Left colon (tissue), 2 donors: ENCODE measurements at regions not wholly inside any gene's neighbourhood (a gene's known extent, or its start where the extent isn't known, plus 50 kb on each side); places are given as distances from the start of the nearest gene placed in this dataset.
"Not testable (repeated sequence)": the region's sequence is repeated elsewhere in the genome, so short reads cannot be mapped to it uniquely, and the experiment has no call there.

Experiments used
- ATAC-seq: fragments of 200-7000 bp; cut with Tn5 transposase; one replicate; pipeline ENCODE4 v1.9.1; 2020; ENCODE audit warnings: mild to moderate bottlenecking, moderate library complexity
- DNase-seq, 2 donors: peaks; one replicate each; pipeline ENCODE4 v3.0.0-alpha.2; 2020
- intact Hi-C, 2 donors: fragments of 100-400 bp; cut with DNase I in 1 of 2; cut with micrococcal nuclease in 1 of 2; formaldehyde crosslinking; loops; one replicate each; pipeline versions ENCODE4 v1.11.2 to v1.14.0; 2022; cut with DNase I, micrococcal nuclease
- donor health status: DM: no; HTN: no; CAD: no.
- donor health status: DM: yes; HTN: yes; CAD: no.

- intact Hi-C loops, result not testable (repeated sequence)
- DNase-seq (peak in 1 of 2 donors; percentile 16), ATAC-seq (peak; percentile 88)
These were observed 178.3 kb downstream of the CDCA7 start for GRCh38 chr2:173532732-173533531.

GRCh38 chr2:173537694-173538093 lies 183.0 kb downstream of the CDCA7 start:
- no peak for DNase-seq
- ATAC-seq, result peak; percentile 74
- intact Hi-C loops, result no loop called here

DNA sequence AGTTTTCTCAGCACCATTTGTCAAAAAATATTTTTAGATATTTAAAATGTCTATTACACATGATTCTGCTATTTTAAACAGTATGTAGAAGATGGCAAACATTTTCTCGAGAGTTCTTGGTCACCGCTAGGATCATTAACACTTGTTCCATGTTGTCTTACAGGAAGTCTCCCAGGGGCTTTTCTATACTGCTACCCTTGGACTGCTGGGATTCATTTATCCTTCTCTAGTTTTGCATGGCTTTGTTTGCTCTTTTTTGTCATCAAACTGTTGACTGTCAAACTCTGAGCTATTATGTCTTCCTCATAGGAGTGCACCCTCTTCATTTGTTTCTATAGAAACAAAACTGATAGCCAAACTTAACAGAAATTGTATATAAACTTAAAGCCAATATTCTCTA lies 184.9 kb downstream of the CDCA7 start:
- DNase-seq (no peak), ATAC-seq (no peak)
- intact Hi-C loops, result no loop called here

DNA sequence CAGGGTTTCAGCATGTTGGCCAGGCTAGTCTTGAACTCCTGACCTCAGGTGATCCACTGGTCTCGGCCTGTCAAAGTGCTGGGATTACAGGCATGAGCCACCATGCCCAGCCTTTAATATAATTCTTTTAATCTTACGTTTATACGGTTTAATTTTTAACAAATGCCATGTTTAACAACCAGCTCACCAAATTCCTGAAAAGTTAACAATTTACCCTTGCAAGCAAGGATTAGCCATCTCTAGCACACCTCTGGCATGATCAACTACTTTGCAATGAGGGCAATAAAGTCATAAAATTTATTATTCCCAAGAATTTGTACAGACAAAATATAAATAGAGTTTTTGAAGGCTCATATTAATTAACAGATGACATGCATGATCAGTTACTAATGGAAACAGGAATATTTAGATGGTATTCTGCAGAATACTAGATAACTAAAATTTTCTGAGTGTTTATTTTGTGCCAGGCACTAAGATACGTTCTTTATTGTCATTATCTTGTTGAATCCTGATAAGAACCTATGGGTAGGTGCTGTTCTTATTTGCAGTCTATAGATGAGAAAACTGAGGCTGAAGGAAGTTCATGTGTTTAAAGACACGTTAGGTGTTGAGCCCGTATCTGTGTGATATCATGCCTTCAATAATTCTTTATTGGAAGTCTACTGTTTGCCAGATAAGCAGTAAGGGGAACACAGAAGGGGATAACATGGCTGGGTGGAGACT lies 190.1 kb downstream of the CDCA7 start:
- ATAC-seq, result peak; percentile 95
- intact Hi-C loops, result no loop called here
- DNase-seq, result peak in 1 of 2 donors; percentile 40

DNA sequence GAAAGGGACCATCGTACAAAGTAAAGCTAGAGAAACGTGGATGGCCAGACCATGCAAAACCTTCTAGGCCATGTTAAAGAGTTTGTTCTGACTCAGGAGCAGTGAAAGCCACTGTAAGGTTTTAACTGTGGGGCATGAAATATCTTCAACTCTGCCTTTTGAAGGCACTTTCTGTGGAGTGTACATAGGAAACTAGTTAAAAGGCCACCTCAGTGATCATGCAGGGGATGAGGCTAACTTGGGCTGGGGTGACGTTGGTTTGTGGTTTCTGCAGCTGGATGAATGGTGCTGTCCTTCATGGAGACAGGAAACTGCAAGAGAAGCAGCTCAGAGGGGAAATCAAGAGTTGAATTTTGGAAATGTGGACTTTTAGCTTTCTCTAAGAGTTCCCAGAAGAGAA lies 190.7 kb downstream of the CDCA7 start:
- intact Hi-C loops, result no loop called here
- no peak for DNase-seq
- peak; percentile 15 for ATAC-seq

- ATAC-seq (no peak), DNase-seq (no peak)
- intact Hi-C loops, result no loop called here
These were observed 192.8 kb downstream of the CDCA7 start for GRCh38 chr2:173547499-173547898.

DNA sequence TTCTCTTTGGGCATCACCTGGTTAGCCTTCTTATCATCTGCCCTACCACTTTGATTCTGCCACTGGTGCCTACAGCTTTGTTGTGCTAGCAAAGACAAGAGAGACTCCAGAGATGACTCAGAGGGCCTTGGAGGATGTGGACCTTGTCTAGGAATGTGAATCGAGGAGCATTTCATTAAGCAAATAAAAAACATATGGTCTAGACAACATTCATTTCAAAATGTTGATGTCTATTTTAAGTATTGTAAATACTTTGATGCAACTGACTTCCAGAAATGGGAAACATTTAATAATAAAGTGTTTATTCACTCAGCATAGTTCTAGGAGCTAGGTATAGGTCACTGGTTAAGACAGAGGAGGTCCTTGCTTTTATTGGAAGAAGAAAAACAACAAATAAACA lies 195.5 kb downstream of the CDCA7 start:
- intact Hi-C loops, result no loop called here
- ATAC-seq (no peak), DNase-seq (no peak)

GRCh38 chr2:173552531-173552930 lies 197.9 kb downstream of the CDCA7 start:
- no peak for DNase-seq
- intact Hi-C loops, result no loop called here
- ATAC-seq, result peak; percentile 62

- intact Hi-C loops, result no loop called here
- ATAC-seq (peak; percentile 97), DNase-seq (peak; percentile 42 to 54)
These were observed 198.9 kb downstream of the CDCA7 start for GRCh38 chr2:173553593-173553992.

DNA sequence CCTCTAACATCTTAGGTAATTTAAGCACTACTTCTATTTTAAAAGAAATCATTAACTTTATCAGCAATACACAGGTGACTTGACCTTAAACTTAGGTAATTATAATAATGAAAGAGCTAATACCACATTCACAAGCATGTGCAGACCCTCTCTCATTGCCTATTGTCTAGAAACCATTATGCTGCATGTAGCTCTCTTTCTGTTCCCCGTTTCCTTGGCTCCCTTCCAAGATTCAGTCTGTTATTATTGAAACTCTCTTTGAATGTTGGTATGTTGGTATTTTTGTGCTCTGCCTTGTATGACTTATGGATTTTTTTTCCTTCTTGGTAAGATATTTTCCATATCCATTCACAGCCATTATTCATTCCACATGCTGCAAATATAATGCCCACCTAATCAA lies 201.2 kb downstream of the CDCA7 start:
- intact Hi-C loops, result no loop called here
- ATAC-seq (no peak), DNase-seq (no peak)

- ATAC-seq, result no peak
- intact Hi-C loops, result no loop called here
These were observed 202.1 kb downstream of the CDCA7 start for GRCh38 chr2:173556816-173557215.

GRCh38 chr2:173557497-173557896 lies 202.8 kb downstream of the CDCA7 start:
- ATAC-seq, result no peak

More at GRCh38 chr2:173556816-173557215, 202.1 kb downstream of the CDCA7 start:
- no peak for DNase-seq

GRCh38 chr2:173567493-173567892 lies 212.8 kb downstream of the CDCA7 start:
- no peak for DNase-seq
- no peak for ATAC-seq
- intact Hi-C loops, result no loop called here

More at GRCh38 chr2:173557497-173557896, 202.8 kb downstream of the CDCA7 start:
- no peak for DNase-seq
- intact Hi-C loops, result no loop called here

GRCh38 chr2:173568054-173568453 lies 213.4 kb downstream of the CDCA7 start:
- intact Hi-C loops, result no loop called here
- peak in 1 of 2 donors; percentile 51 for DNase-seq
- no peak for ATAC-seq

DNA sequence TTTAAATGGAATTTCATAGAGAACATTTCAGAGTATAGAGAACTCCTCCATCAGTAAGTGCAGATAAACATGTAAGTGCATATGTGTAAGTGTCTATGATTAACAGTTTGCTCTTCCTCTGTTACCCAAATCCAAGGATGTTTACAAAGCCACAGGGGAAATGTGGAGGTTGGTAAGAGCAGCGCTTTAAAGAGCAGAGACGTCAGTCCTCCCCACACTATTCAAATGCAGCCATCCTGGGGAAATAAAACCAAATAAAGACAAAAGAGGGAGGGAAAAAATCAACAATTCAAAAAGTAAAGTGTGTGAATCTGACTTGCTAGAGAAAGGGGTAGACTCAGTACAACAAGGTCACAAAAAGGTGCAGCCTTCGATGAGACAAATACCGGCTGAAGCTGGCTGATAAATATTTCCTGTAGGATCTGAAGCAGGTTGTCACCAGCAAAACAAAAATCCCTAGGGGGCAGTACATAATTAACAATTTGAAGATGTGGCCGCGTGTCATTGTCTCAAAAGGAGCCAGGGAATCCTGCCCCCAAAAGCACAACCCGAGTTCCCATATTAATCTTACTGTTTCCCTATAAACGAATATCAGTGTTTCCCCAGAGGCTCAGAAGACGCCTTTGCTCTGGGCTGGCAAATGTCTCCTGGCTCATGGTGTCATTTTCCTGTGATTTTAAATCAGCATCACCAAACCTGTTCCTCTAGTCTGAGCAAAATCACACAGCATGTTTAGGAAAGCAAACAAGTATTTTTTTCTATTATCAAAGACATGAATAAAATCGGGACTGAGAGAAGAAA lies 216.5 kb downstream of the CDCA7 start:
- intact Hi-C loops, result no loop called here
- ATAC-seq (peak; percentile 43), DNase-seq (peak in 1 of 2 donors; percentile 11)

GRCh38 chr2:173571887-173572680 lies 217.4 kb downstream of the CDCA7 start:
- intact Hi-C loops, result no loop called here
- ATAC-seq (peak; percentile 82), DNase-seq (no peak)

- DNase-seq (no peak), ATAC-seq (peak; percentile 49)
- intact Hi-C loops, result no loop called here
These were observed 218.2 kb downstream of the CDCA7 start for GRCh38 chr2:173572848-173573247.

- ATAC-seq, DNase-seq, intact Hi-C loops: not testable (repeated sequence)
These were observed 219.1 kb downstream of the CDCA7 start for GRCh38 chr2:173573782-173574181.
